Skeletal muscle tissue (tissue), 3 donors: ENCODE measurements at regions not wholly inside any gene's neighbourhood (a gene's known extent, or its start where the extent isn't known, plus 50 kb on each side); places are given as distances from the start of the nearest gene placed in this dataset.

ENCODE experiments used
- H3K27ac ChIP-seq: one replicate; pipeline ENCODE4 v1.7.0; 2013; ENCODE audit warnings: mild to moderate bottlenecking, low read depth, low read length, inconsistent platforms
- H3K27me3 ChIP-seq, 3 donors: one replicate each; pipeline ENCODE4 v1.7.0; 2013; ENCODE audit warnings: low read length in 3 of 3; ENCODE audit not compliant: control insufficient read depth in 3 of 3, insufficient read depth in 3 of 3
- H3K36me3 ChIP-seq, 3 donors: one replicate each; pipeline ENCODE4 v1.7.0; 2013; ENCODE audit warnings: low read length in 3 of 3; ENCODE audit not compliant: control insufficient read depth in 3 of 3, insufficient read depth in 3 of 3
- H3K4me1 ChIP-seq, 3 donors: one replicate each; pipeline ENCODE4 v1.7.0; 2013; ENCODE audit warnings: low read length in 3 of 3, mild to moderate bottlenecking in 3 of 3; ENCODE audit not compliant: control insufficient read depth in 3 of 3, insufficient read depth in 3 of 3
- H3K4me3 ChIP-seq, 3 donors: one replicate each; pipeline ENCODE4 v1.7.0; 2013; ENCODE audit warnings: low read length in 3 of 3
- H3K9ac ChIP-seq, 3 donors: one replicate each; pipeline ENCODE4 v1.7.0; 2013; ENCODE audit warnings: low read length in 3 of 3, mild to moderate bottlenecking in 3 of 3, moderate library complexity in 2 of 3, low read depth in 1 of 3
- H3K9me3 ChIP-seq, 3 donors: one replicate each; pipeline ENCODE4 v1.7.0; 2013; ENCODE audit warnings: low read length in 3 of 3; ENCODE audit not compliant: control insufficient read depth in 3 of 3
- donor health status: Osteomylitis.

DNA sequence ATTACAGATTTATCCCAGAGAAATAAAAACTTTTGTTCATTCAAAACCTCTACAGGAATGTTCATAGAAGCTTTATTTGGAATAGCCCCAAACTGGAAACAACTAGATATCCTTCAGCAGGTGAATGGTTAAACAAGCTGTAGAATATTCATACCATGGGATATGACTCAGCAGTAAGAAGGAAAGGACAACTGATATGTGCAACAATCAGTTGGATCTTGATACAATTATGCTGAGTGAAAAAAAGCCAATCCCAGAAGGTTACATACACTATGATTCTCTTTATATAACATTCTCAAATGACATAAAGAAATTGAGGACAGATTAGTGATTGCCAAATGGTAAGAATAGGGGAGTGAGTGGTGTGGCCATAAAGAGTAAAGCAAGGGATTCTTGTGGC is 376.7 kb downstream of the S1PR1 start:
- no peaks in the 10 kb centered on the region for H3K27me3 ChIP-seq

DNA sequence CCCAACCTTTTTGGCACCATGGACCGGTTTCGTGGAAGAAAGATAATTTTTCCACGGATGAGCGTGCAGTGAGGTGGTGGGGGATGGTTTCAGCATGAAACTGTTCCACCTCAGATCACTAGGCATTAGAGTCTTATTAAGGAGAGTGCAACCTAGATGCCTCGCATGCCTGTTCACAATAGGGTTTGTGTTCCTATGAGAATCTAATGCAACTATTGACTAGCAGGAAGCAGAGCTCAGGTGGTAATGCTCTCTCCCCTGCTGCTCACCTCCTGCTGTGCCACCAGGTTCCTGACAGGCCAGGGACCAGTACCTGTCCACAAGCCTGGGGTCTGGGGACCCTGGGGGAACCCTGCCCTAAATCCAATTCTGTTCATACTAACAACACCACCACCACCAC is 377.8 kb downstream of the OLFM3 start:
- H3K27ac ChIP-seq, result no peak overlapping the region
- no peaks in the 10 kb centered on the region for H3K27me3 ChIP-seq
- H3K4me1 ChIP-seq, result no peaks in the 10 kb centered on the region
- H3K36me3 ChIP-seq, result no peaks in the 10 kb centered on the region
- H3K9ac ChIP-seq, result no peak overlapping the region
- H3K9me3 ChIP-seq, result no peaks in the 10 kb centered on the region
- no peak overlapping the region for H3K4me3 ChIP-seq

More for the DNA sequence above, 376.7 kb downstream of the S1PR1 start:
- Histone ChIP-seq H3K4me1 (no peaks in the 10 kb centered on the region), H3K9ac (no peak overlapping the region), H3K9me3 (peaks cover 0 to 7% (median 6%) of the 10 kb centered on the region in 3 donors), H3K27ac (no peak overlapping the region), H3K4me3 (no peak overlapping the region), H3K36me3 (no peaks in the 10 kb centered on the region)

GRCh38 chr1:101632548-101633272 is 364.0 kb downstream of the OLFM3 start:
- Histone ChIP-seq H3K4me3 (no peak overlapping the region), H3K27ac (no peak overlapping the region), H3K4me1 (no peaks in the 10 kb centered on the region), H3K27me3 (no peaks in the 10 kb centered on the region), H3K9me3 (no peaks in the 10 kb centered on the region), H3K9ac (no peak overlapping the region), H3K36me3 (no peaks in the 10 kb centered on the region)

DNA sequence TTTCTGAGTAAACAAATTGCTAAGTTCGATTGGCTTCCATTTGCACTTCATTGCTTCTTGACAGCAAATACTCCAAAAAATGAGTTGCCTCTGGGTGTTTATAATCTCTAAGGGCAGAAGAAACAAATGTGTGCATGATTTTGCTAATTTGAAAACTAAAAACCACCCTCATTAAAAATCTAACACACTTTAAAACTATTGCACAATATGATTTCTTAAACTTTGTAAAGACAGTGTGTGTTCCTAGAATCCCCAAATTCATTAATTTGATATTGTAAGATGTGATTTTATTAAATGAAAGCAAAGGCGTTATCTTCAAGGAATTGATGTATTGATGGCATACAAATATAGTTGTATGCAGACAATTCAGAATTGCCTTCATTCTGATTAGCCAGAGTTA is 350.9 kb downstream of the OLFM3 start:
- Histone ChIP-seq H3K9ac (no peak overlapping the region), H3K4me1 (no peaks in the 10 kb centered on the region), H3K36me3 (no peaks in the 10 kb centered on the region), H3K27ac (no peak overlapping the region), H3K4me3 (no peak overlapping the region), H3K27me3 (no peaks in the 10 kb centered on the region), H3K9me3 (no peaks in the 10 kb centered on the region)

GRCh38 chr1:101652484-101652883 is 344.2 kb downstream of the OLFM3 start:
- Histone ChIP-seq H3K9me3 (peaks cover 0 to 6% (median 0%) of the 10 kb centered on the region in 3 donors), H3K4me3 (no peak overlapping the region), H3K27me3 (no peaks in the 10 kb centered on the region), H3K36me3 (no peaks in the 10 kb centered on the region), H3K9ac (no peak overlapping the region), H3K4me1 (no peaks in the 10 kb centered on the region), H3K27ac (no peak overlapping the region)

DNA sequence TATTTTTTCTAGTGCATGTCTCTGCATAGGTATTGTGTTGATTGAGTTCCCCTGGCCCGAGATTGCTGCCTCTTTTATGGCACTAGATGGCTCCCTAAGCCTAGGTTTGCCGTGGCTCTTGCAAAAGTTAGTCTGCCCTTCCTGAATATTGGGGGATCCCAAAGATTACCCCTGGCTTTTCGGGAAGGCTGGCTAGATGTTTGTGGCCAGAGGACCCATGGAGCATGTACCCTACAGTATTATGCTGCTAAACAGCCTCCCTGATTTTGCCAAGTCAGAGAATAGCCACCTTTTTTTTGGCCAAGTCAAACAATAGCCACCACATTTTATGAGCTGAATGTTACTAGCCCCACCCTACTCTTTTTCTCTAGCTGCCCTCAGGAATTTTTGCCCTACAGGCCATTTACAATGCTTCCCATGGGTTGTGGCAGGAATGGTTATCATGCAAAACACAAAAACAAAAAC is 343.2 kb downstream of the OLFM3 start:
- Histone ChIP-seq H3K9ac (no peak overlapping the region), H3K36me3 (no peaks in the 10 kb centered on the region), H3K4me1 (no peaks in the 10 kb centered on the region), H3K27ac (no peak overlapping the region), H3K27me3 (no peaks in the 10 kb centered on the region), H3K4me3 (no peak overlapping the region), H3K9me3 (peaks cover 0 to 6% (median 0%) of the 10 kb centered on the region in 3 donors)

GRCh38 chr1:101664726-101665125 is 332.0 kb downstream of the OLFM3 start:
- H3K4me3 ChIP-seq, result no peak overlapping the region

DNA sequence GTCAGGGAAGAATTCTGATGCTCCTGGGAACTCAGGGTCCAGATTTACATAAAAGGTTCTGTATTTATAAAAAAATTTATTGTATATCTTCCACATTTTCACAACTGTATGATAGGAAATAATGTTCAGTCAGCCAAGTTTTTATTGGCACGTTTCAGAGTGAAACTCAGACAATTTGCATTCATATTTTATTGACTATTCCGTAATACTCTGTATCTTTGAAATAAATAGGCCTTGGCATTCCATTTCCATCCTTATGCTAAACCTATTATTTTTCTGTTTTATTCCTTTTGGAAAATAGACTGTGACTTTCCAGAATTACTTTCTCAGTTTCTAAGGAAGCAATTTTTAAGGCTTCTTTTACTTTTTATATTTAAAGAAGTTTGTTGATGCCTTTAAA is 329.0 kb downstream of the OLFM3 start:
- H3K27ac ChIP-seq, result no peak overlapping the region
- no peaks in the 10 kb centered on the region for H3K36me3 ChIP-seq
- H3K4me3 ChIP-seq, result no peak overlapping the region
- no peaks in the 10 kb centered on the region for H3K9me3 ChIP-seq
- H3K27me3 ChIP-seq, result no peaks in the 10 kb centered on the region
- no peaks in the 10 kb centered on the region for H3K4me1 ChIP-seq
- no peak overlapping the region for H3K9ac ChIP-seq

More at GRCh38 chr1:101664726-101665125, 332.0 kb downstream of the OLFM3 start:
- no peaks in the 10 kb centered on the region for H3K4me1 ChIP-seq
- H3K9ac ChIP-seq, result no peak overlapping the region
- H3K27ac ChIP-seq, result no peak overlapping the region
- H3K27me3 ChIP-seq, result no peaks in the 10 kb centered on the region
- peaks cover 0 to 4% (median 0%) of the 10 kb centered on the region in 3 donors for H3K9me3 ChIP-seq
- no peaks in the 10 kb centered on the region for H3K36me3 ChIP-seq

DNA sequence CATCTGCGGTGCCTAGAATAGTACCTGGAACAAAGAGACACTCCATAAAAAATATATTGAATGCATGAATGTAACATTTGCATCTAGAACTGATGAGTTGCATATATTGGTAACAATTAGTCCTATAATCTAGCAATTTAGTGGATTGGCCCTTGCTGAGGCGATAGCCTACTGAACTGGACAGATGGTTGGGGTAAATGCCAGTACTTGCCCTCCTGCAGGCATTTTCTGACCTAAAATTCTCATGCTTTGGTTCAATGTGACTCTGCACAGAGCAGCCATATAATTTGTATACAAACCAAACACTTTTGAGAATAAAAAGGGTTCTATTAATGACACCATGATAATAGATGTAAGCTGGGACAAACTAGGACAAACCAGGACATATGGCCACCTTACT is 313.6 kb downstream of the OLFM3 start:
- Histone ChIP-seq H3K27ac (no peak overlapping the region), H3K4me3 (no peak overlapping the region), H3K4me1 (no peaks in the 10 kb centered on the region), H3K36me3 (no peaks in the 10 kb centered on the region), H3K27me3 (no peaks in the 10 kb centered on the region), H3K9me3 (no peaks in the 10 kb centered on the region), H3K9ac (no peak overlapping the region)

DNA sequence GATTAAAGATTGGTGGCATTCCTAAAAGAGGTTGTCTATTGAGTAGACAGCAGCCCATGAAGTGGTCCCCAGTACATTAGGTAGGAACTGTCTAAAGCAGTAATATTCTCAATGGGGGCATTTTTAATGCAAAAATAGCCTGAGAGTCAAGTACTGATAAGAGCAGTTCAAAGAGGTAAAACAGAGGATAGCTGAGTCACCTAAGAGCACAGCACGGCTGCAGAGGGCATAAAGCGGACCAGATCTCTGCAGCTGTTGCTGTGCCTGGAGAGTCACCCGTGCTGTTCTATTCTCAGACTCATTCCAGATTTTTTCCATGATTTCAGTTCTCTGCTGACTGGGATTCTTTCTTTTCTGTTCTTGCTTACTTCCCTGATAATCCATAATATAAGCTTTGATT is 313.2 kb downstream of the OLFM3 start:
- no peak overlapping the region for H3K27ac ChIP-seq
- H3K27me3 ChIP-seq, result no peaks in the 10 kb centered on the region
- no peaks in the 10 kb centered on the region for H3K4me1 ChIP-seq
- H3K4me3 ChIP-seq, result no peak overlapping the region
- H3K9me3 ChIP-seq, result no peaks in the 10 kb centered on the region
- no peak overlapping the region for H3K9ac ChIP-seq
- no peaks in the 10 kb centered on the region for H3K36me3 ChIP-seq
